Activated T-helper 9 cell treated with anti-CD3 and anti-CD28 coated beads, Interleukin-2, amount 50 U/mL, for 16 hours (primary cell): ENCODE measurements at regions not wholly inside any gene's neighbourhood (a gene's known extent, or its start where the extent isn't known, plus 50 kb on each side); places are given as distances from the start of the nearest gene placed in this dataset.

Source experiments
- DNase-seq: peaks from one replicate; pipeline ENCODE4 v3.0.0-alpha.2; 2020; ENCODE audit warnings: low read depth

DNA sequence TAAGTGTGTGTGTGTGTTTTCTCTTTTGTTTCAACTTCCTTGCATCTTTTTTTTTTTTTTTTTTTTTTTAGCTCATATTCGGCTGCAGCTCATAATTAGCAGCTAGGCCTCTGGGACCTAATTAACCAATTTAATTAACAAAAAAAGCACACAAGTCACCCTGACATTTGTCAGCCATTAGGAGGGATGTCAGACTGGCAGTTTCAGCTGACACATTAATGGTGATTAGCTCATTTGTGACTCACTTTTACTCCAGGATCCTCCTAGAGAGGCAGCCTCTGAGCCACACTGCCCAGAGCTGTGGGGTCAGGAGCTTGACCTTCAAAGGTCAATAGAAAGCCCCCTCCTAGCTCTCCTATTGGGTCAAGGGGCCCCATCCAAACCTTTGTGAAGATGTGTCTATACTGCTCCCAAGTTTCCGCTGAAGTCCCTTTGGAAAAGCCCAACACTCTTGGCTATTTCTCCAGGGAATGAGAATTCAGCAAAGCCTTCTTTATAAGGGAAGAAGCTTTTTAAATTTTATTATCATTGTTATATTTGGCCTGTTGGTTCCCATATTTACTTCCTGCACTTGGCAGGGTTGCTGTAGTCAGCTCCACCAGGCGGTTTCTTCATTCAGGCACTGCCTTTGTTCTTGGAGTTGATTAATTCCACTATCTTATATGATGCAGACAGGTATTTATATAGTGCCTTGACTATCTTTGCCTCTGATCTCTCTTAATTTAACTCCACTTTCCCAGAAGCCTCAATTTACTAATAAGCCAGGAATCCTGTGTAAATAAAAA is 109.5 kb upstream of the HABP2 start:
- DNase-seq = no peak

DNA sequence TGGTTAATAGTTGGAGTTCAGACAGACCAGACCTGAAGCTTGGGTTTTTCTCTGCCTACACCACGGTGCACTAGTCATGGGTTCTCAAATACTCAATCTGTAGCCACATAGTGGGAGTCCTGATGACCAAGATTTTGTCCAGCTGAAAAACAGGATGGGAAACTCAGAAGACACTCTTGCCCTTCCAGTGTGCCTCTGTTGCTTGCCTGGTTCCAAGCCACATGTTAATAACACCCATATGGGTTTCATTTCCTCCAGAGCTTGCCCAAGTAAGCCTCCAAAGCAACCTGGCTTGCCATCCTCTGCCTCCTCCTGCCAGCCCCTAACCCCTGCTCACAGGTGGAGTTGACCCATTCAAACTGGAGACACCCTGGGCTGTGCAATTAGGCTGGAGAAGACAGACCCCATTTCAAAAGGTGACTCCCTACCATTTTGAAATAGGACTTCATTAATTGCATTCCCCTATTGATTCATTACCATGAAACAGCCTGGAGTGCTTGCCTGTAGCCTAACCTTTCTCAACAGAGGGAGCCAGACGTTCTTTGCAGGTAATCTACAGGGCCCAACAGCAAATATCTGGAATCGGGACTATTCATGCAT is 108.0 kb upstream of the HABP2 start:
- no peak for DNase-seq

DNA sequence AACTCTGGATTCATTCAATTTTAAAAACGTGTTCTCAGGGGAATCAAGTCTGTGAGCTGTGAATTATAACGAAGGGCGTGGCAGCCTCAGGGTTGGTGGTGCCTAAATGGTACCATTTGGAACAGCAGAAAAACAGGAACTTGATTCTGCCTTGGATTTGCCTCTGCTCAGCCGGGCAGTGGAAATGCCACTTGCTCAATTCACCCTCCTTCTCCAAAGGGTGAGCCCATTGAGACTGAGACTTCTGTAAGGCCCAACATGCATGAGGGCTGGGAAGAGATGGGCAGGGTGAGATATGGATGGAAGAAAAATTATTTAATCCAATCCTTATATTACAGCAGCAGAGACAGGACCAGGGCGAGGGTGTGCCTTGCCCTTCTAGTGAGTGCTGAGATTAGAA is 107.1 kb upstream of the HABP2 start:
- no peak for DNase-seq

DNA sequence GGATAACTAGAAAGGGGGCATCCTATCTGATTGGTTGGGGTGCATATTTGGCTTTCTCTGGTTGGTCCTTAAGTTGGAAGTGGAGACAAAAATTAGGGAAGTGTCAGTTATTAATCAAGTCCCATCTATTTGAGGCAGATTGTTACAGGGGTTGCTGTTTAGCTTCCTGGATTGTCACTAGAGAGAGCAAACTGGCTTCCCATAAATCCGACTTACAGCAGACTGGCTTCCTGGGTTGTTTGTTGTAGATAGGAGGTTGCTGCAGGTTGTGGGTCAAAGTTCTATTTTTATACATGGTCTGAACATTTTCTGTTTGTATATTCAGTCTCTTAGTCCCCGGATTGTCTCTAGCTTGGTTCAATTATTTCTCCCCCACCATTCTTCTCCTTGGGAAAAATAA is 106.1 kb upstream of the HABP2 start:
- DNase-seq = no peak

DNA sequence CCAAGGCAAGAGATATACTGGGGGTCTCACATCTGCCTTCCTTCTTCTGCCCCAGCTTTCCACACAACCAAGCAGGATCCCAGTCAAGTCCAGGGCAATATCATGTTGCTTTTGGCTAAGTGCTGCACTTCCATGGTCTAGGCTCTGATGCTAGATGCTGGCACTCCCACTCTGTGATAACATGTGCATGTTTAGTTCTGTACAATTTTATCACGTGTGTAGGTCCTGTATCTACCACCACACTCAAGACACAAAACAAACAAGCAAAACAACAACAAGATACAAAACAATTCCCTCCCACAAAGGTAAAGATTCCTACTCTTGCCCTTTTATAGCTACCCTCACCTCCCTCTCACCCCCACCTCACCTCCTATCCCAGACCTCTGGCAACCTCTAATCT is 105.6 kb upstream of the HABP2 start:
- no peak for DNase-seq

DNA sequence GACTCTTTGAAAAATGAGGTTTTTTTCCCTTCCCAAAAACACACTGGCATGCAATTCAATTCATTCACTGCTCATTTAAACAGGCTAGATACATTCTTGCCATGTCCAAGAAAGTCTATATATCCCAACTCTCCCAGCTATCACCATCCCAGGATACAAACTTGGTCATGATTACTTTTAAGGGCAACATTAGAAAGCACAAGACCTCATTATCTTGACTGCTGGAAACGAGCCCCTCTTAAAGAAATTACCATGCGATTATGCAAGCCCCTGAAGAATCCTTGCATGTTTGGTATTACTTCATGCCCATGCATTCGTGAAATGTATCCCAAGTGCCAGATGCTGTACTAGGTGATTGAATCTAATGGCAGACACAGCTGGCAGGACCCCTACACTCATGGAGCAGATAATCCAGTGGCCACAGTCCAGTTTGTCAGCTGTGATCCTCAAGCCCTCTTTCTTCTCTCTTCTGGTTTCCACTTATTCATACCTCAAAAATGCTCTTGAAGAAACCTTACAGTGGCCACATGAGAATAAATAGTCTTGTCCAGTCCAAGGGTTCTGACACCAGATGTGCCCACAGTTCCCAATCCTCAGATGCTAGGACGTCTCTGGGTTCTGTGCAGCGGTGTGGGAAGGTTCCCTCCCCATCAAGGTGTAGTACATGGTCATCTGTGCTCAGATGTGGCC is 103.7 kb upstream of the HABP2 start:
- no peak for DNase-seq

DNA sequence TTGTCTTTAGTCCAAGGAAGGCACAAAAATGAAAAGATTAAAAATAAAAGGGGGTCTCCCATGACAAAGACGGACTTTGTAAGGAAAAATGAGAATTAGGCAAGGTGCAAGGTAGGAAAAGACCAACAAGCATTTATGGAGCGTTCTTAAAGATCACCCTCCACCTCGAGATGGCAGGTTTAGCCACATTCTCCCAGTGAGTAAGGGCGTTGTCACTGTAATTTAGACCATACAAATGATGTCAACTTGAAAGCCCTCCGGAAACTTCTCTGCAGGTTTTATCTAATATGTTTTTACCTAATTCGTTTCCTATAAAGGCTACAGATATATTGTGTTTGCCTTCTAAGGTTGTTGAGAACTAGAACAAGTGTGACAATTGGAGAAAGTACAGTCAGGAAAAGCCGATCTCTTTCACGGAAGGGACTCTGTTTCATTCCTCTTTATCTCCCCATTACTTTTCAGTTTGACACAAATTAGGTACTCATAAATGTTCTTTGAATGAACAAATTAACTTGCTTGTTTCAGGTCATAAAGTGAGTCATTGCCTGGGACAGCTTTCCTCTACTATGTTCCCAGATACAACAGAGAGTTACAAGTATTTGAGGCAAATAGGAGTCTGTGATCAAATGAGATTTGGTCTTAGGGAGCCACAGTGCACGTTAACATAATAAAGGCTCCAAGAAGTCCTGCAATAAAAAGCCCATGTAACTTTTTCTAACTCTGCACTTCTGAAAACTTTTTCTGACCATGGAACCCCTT is 102.6 kb upstream of the HABP2 start:
- DNase-seq = no peak

DNA sequence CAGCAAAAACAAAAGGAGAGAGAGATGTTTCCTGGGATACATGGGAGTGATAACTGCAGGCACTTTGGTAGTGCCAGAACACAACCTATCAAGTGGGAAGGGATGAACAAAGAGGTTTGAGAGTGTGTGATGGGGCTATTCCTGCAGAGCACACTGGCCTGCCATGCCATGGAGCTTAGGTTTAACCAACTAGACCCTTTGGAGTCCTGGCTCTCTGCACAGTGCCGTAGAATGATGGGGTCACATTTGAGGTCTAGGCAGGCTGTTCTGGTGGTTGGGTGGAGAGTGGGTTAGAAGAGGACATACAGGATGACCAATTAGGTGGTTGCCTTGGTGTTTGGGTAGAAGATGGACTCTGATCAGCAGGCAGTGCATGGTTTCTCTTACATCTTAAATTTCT is 101.9 kb upstream of the HABP2 start:
- no peak for DNase-seq

DNA sequence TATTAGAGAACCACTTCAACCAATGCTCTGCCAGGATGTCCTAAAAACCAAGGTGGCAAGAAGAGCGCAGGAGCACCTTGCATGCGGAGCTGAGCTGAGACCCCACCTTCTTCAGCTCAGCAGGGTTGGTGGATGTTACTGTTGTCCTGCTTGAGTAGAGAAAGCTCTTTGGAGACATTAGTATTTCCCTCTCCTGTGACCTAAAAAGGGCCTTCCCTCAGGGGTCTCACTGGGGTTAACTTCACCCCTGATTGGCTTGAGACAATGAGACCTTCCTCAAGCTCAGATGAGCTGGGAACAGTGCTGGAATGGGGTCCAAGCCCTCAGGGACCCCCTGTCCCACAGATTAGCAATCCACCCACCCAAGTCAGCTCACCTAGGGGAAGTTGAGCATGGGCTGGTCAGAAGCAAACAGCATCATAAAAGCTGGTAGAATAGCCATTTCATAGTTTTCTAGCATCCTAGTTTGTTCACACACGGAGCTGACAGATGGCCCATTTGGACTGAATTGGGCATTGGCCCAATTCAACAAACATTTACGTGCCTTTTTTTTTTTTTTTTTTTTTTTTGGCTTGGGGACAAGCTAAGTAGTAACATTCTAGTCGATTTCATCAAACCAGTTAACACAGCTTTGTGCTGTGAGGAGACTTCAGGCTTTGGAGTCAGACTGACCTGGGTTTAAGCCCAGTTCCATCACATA is 100.6 kb upstream of the HABP2 start:
- no peak for DNase-seq

DNA sequence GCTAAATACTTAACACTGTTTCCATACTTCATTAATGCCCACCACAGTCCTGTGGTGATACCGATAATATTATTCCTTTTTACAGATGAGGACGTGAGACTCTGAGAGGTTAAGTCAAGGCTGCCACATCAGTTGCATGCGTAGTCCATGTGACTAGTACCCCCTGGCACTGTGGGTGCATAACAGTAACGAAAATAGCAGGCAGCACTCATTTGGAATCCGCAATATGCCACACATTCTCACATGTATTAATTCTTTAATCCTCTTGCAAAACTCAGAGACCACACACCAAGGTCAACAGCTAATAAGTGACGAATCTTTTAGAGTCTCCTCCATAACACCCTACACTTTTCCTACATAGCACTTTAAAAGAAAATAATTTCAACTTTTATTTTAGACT is 99.5 kb upstream of the HABP2 start:
- no peak for DNase-seq

DNA sequence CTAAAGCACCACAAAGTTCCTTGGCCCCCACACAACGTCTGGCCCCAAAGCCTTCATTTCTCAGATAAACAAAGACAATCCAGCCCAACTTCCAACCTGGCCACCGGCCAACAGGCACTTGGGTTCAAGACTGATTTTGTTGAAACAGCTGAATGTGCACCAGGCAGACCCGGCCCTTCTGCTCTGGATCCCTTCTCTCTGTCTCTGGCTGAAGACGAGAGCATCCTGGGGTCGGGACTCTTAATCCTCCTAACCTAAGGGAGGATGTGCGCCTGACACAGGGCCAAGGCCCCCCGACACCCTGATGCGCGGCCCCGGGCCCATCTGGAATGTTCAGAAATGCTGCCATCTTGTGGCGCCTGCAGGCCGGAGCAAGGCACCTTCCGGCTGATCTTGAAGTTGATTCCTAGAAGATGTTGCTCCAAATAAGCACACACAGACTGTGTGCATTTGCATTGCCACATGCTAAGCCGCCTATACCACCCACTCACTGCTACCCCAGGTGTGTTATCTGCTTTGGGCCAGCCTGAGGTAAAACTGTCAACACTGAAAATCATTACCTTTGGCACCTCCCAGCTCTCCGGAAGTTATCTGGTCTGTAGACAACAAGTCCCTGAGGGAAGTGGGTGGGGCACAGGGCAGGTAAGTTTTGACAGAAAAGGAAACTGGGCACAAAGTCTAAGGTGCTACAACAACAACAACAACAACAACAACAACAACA is 98.4 kb upstream of the HABP2 start:
- DNase-seq = no peak

DNA sequence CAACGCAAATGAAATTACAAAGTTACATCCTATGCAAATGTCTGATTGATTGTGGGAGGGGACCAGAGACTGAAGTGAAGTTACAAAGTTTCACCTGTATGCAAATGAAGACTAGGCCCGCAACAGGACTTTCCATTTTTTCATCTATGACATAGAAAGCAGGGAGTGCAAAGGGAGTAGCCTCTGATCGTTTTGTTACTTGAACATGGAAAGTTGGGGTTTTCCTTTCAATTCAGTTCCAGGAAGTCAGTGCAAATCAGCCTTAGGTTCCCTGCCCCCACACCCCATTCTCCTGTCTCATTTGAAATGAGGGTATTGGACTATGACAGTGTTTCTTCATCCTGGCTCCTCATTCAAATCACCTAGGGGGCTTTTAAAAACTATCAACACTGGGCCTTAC is 96.9 kb upstream of the HABP2 start:
- no peak for DNase-seq

DNA sequence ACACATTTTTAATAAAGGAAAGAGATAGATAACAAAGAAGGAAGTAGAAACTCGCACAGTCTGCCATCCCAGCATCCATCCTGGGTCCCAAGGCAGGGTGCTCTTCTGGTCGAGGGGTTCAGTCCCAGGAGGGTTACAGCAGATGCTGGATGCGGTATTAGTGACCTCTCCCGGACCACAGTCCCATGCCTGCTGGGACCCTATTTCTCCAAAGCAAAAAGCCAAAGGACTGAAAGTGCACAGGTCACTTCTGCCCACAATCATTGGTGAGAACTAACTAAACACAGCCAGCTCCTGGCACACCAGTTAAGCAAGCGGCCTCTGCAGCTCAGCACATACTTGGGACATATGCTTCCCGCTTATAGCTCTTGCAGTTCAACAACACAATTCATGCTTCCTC is 96.1 kb upstream of the HABP2 start:
- no peak for DNase-seq

DNA sequence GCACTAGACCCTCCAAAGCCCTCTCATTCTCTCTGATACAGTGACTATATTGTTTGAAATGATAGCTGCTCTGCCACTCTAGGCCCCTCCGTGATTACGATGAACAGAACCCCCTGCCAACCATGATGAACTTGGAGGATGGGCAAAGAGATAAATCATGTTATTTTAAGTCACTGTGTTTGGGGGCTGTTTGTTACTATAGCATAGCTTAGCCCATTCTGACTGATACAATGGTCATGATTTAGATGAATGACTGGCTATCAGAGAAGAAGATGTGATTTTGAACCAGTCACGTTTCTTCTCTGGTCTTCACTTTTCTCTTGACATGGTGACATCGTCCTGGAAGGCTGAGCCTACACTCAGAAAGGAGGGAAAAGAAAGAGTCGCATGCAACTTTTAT is 95.4 kb upstream of the HABP2 start:
- DNase-seq = no peak

DNA sequence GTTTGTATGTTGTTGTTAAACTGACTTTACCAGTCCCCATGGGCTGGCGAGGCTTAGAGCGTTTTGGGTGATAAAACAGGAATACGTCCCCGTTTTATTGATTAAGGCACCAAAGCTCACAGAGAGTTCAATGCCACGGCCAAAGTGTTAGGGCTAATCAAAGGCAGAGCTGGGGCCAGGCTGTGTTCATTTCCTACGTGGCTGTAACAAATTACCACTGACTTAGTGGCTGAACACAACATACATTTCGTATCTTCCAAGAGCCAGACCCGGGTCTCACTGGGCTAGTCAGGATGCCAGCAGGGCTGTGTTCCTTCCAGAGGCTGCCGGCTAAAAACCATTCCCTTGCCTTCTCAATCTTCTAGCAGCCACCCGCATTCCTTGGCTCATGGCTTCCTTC is 94.4 kb upstream of the HABP2 start:
- no peak for DNase-seq

DNA sequence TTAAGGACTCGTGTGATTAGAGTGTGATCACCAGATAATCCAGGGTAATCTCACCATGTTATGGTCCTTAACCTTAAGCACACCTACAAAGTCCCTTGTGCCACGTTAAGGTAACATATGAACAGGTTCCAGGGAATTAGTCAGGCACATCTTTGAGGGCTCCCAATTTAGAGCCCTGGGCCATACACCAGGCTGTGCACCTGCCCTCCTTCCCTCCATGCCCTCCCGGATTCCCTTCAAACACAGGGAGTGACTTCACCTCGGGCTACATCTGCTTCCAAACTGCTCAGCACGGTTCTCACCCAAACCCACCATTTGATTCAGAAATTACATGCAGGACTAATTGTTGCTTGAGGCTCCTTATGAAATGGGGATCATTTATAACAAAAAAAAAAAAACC is 93.9 kb upstream of the HABP2 start:
- no peak for DNase-seq

DNA sequence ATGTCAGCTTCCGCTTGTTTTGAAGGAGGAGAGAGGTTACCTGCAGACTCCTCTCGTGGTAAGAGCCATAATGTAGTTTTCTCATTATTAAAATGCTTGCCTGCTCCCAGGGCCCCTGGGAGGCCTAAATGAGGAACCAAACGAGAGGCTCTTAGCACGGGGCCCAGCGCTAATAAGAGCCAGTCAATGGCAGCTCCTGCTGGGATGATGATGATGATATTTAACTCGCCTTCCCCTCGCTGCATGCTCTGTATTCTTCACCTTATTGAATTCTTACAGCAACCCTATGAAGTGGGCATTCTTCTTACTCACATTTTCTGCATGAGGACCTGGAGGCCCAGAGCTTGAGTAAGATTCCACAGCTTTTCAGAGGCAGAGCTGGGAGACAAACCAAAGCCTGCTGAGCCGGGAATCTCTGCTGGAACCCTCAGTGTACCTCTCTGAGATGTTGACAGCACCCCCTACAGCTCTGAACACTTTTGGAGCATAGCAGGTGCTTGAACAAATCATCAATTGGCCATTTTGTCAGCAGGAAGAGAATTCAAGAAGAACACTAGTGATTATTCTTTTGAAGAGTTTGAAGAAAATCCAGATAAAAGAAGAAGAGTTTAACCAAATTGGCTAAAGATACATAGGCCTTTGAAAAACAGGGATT is 93.1 kb upstream of the HABP2 start:
- no peak for DNase-seq

DNA sequence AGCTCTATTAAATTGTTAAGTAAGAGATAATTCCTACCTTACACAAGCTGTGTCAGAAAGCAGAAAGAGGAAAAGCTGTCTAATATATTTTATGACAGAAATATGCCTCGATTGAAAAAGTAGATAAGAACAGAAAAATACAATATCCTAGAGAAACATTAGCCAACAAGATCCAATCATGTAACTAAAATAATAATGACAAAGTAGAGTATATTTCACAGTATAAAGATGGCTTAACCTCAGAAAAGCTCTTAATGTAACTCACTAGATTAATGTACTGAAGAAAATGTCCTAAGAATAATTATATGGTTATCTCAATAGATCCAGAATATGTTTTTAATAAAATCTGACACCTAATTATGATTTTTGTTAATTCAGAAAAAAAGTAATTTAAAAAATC is 89.8 kb upstream of the HABP2 start:
- DNase-seq = no peak

DNA sequence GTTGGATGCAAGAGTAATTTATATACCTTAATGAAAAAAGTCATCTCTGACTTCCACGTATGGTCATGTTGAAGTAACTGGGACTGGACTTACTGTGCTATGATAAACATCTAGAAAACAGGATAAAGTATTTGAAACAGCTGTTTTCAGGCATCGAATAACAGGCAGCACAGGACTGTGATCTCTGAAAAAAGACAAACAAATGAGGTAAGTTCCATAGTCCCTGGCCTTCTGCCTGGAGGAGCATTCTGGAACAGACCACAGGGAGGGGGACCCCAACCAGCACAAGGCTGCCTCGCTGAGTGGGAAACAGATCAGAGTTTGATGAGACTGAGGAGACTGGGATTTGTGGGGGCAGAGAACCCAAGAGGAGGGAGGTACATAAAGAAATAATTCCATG is 89.1 kb upstream of the HABP2 start:
- DNase-seq = no peak

DNA sequence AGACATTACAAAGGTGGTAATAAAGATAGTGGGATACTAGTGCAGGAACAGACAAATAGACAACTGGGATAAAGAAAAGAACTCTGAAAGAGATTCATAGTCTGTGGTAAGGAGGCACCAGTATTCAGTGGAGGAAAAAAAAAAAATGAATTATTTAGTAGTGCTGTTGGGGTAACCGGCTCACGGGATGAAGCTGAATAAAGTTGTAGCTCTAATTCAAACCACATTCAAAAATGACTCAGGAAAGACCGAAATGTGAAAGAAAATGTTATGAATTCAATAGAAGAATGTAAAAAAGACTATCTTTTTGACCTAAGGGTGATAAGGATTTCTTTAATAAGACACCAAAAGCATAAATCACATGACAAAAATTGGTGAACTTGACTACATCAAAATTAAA is 83.1 kb upstream of the HABP2 start:
- no peak for DNase-seq
